Mesenchymal stem cell (in vitro differentiated cells and primary cell): ENCODE measurements at regions not wholly inside any gene's neighbourhood (a gene's known extent, or its start where the extent isn't known, plus 50 kb on each side); places are given as distances from the start of the nearest gene placed in this dataset.

Source experiments
- DNase-seq: peaks from one replicate; pipeline ENCODE4 v3.0.0-alpha.2; 2013
- H2AFZ ChIP-seq: one replicate; pipeline ENCODE4 v1.6.1; 2013; ENCODE audit warnings: low read depth, mild to moderate bottlenecking, control low read depth, inconsistent platforms, low read length, moderate library complexity
- H2AK5ac ChIP-seq: 2 replicates; pipeline ENCODE4 v1.6.1; 2013; ENCODE audit warnings: low read length, moderate library complexity, mild to moderate bottlenecking, inconsistent platforms; ENCODE audit not compliant: severe bottlenecking
- H2BK120ac ChIP-seq: one replicate; pipeline ENCODE4 v1.6.1; 2013; ENCODE audit warnings: low read depth, mild to moderate bottlenecking, inconsistent platforms, low read length, moderate library complexity
- H2BK12ac ChIP-seq, 2 experiments: one replicate each; pipeline ENCODE4 v1.6.1; 2013; ENCODE audit warnings: inconsistent platforms in 2 of 2, low read length in 2 of 2, mild to moderate bottlenecking in 2 of 2, moderate library complexity in 2 of 2, control low read depth in 1 of 2
- H2BK15ac ChIP-seq: one replicate; pipeline ENCODE4 v1.6.1; 2013; ENCODE audit warnings: mild to moderate bottlenecking, low read depth, inconsistent platforms; ENCODE audit not compliant: poor library complexity, severe bottlenecking
- H2BK5ac ChIP-seq: 2 replicates; pipeline ENCODE4 v1.6.1; 2013; ENCODE audit warnings: low read depth, mild to moderate bottlenecking, low read length, control low read depth, inconsistent platforms; ENCODE audit not compliant: poor library complexity, severe bottlenecking
- H3K14ac ChIP-seq, 2 experiments: one replicate each; pipeline ENCODE4 v1.6.1; 2013; ENCODE audit warnings: inconsistent platforms in 2 of 2, low read length in 2 of 2, control low read depth in 1 of 2, mild to moderate bottlenecking in 1 of 2, moderate library complexity in 1 of 2
- H3K18ac ChIP-seq, 2 experiments: one replicate each; pipeline ENCODE4 v1.6.1; 2013; ENCODE audit warnings: inconsistent platforms in 2 of 2, low read length in 2 of 2, control low read depth in 1 of 2, low read depth in 1 of 2, mild to moderate bottlenecking in 1 of 2
- H3K23ac ChIP-seq, 2 experiments: one replicate each; pipeline ENCODE4 v1.6.1; 2013; ENCODE audit warnings: inconsistent platforms in 2 of 2, low read length in 2 of 2, mild to moderate bottlenecking in 2 of 2, moderate library complexity in 2 of 2, control low read depth in 1 of 2
- H3K27ac ChIP-seq: 2 replicates; pipeline ENCODE4 v1.5.1; 2013; ENCODE audit warnings: mild to moderate bottlenecking, moderate library complexity, low read length, control low read depth, inconsistent platforms; ENCODE audit not compliant: poor library complexity, severe bottlenecking
- H3K27me3 ChIP-seq, 2 experiments: 2 replicates each; pipeline versions ENCODE4 v1.6.1 to v1.7.0; 2013; ENCODE audit warnings: low read length in 2 of 2, mild to moderate bottlenecking in 2 of 2, moderate library complexity in 2 of 2, control low read depth in 1 of 2, inconsistent platforms in 1 of 2; ENCODE audit not compliant: control insufficient read depth in 1 of 2, insufficient read depth in 1 of 2
- H3K36me3 ChIP-seq, 2 experiments: 2 replicates each; pipeline versions ENCODE4 v1.6.1 to v1.7.0; 2013; ENCODE audit warnings: low read length in 2 of 2, control low read depth in 1 of 2, inconsistent platforms in 1 of 2, low read depth in 1 of 2, mild to moderate bottlenecking in 1 of 2; ENCODE audit not compliant: insufficient read depth in 2 of 2, control insufficient read depth in 1 of 2
- H3K4ac ChIP-seq, 2 experiments: one replicate each; pipeline ENCODE4 v1.6.1; 2013; ENCODE audit warnings: inconsistent platforms in 2 of 2, low read length in 2 of 2, mild to moderate bottlenecking in 2 of 2, moderate library complexity in 2 of 2, control low read depth in 1 of 2, low read depth in 1 of 2
- H3K4me1 ChIP-seq: 2 replicates; pipeline ENCODE4 v1.6.1; 2013; ENCODE audit warnings: low read depth, low read length, control low read depth; ENCODE audit not compliant: control insufficient read depth, insufficient read depth
- H3K4me2 ChIP-seq: 2 replicates; pipeline ENCODE4 v1.6.1; 2013; ENCODE audit warnings: low read length, mild to moderate bottlenecking, inconsistent platforms; ENCODE audit not compliant: poor library complexity, severe bottlenecking
- H3K4me3 ChIP-seq, 2 experiments: 2 replicates each; pipeline versions ENCODE4 v1.5.1 to v1.7.0; 2013; ENCODE audit warnings: low read length in 2 of 2, mild to moderate bottlenecking in 2 of 2, control low read depth in 1 of 2, low read depth in 1 of 2; ENCODE audit not compliant: insufficient read depth in 1 of 2
- H3K79me1 ChIP-seq: replicated peaks from 2 replicates; pipeline ENCODE4 v1.6.1; 2013; ENCODE audit warnings: mild to moderate bottlenecking, control low read depth, low read length, inconsistent platforms; ENCODE audit not compliant: poor library complexity, severe bottlenecking
- H3K9ac ChIP-seq: 2 replicates; pipeline ENCODE4 v1.7.0; 2013; ENCODE audit warnings: mild to moderate bottlenecking, low read length, moderate library complexity
- H3K9me3 ChIP-seq: 2 replicates; pipeline ENCODE4 v1.7.0; 2013; ENCODE audit warnings: mild to moderate bottlenecking, low read length; ENCODE audit not compliant: control insufficient read depth
- H4K8ac ChIP-seq: one replicate; pipeline ENCODE4 v1.6.1; 2013; ENCODE audit warnings: inconsistent platforms, mild to moderate bottlenecking, low read length, moderate library complexity
- H4K91ac ChIP-seq: one replicate; pipeline ENCODE4 v1.6.1; 2013; ENCODE audit warnings: mild to moderate bottlenecking, low read length, inconsistent platforms
- WGBS: methylation state at CpG from one replicate; pipeline ENCODE4 v1.1.7; 2013; ENCODE audit warnings: mixed read lengths; 5-methylcytosine and 5-hydroxymethylcytosine counted together

DNA sequence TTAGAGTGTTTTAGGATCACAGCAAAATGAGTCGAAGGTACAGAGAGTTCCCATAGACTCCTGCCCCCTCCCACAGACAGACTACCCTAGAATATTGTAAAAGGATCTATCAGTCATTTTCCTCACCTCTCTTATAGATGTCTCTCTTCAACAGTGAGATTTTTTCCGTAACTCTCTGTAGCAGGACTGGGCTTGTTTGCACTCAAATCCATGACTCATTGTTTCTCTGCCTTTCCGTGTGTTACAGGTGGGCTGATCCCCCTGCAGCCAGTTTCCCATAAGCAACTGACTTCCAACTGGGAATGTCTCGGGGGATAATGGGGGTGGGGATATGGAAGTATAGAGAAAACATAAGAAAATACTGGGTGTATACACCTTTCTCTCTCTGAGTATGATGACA lies 921.0 kb downstream of the GATA3 start:
- Histone ChIP-seq H3K9me3 (no peaks in the 10 kb centered on the region), H3K4ac (no peak overlapping the region), H3K27ac (no peak overlapping the region), H2AFZ (no peak overlapping the region), H2BK12ac (no peak overlapping the region), H2BK120ac (no peak overlapping the region), H2BK15ac (no peak overlapping the region), H3K4me1 (no peaks in the 10 kb centered on the region), H3K18ac (no peak overlapping the region), H3K4me3 (no peak overlapping the region), H2BK5ac (no peak overlapping the region), H2AK5ac (no peak overlapping the region), H3K36me3 (no peaks in the 10 kb centered on the region), H4K8ac (no peak overlapping the region), H4K91ac (no peak overlapping the region), H3K9ac (no peak overlapping the region), H3K14ac (no peak overlapping the region), H3K23ac (no peak overlapping the region), H3K79me1 (no peaks in the 10 kb centered on the region), H3K27me3 (no peaks in the 10 kb centered on the region), H3K4me2 (no peak overlapping the region)
- WGBS: 66% methylated on average over 4 of the region's 4 CpGs
- no peak for DNase-seq

- no peak overlapping the region for H3K4ac ChIP-seq
- H3K79me1 ChIP-seq: no peaks in the 10 kb centered on the region
- H4K8ac ChIP-seq: no peak overlapping the region
- no CpG with 5 or more reads among the region's 3 CpGs for WGBS
- no peak overlapping the region for H2BK120ac ChIP-seq
- no peak overlapping the region for H3K4me3 ChIP-seq
- no peak overlapping the region for H2BK15ac ChIP-seq
- H3K4me1 ChIP-seq: no peaks in the 10 kb centered on the region
- H3K27ac ChIP-seq: no peak overlapping the region
- H2AFZ ChIP-seq: no peak overlapping the region
- no peaks in the 10 kb centered on the region for H3K27me3 ChIP-seq
- no peaks in the 10 kb centered on the region for H3K36me3 ChIP-seq
- no peak overlapping the region for H2AK5ac ChIP-seq
- H3K9me3 ChIP-seq: peaks cover under 1% of the 10 kb centered on the region
- no peak overlapping the region for H3K9ac ChIP-seq
- DNase-seq: no peak
- H3K23ac ChIP-seq: no peak overlapping the region
- H3K14ac ChIP-seq: no peak overlapping the region
- H2BK5ac ChIP-seq: no peak overlapping the region
- H3K18ac ChIP-seq: no peak overlapping the region
- H3K4me2 ChIP-seq: no peak overlapping the region
- H2BK12ac ChIP-seq: no peak overlapping the region
- H4K91ac ChIP-seq: no peak overlapping the region
Observed at GRCh38 chr10:8978100-8978499, 923.6 kb downstream of the GATA3 start.

- no peak overlapping the region for H3K14ac ChIP-seq
- peaks cover 2% of the 10 kb centered on the region for H3K9me3 ChIP-seq
- WGBS: 80% methylated on average over 2 of the region's 4 CpGs
- no peak overlapping the region for H3K4me2 ChIP-seq
- no peak overlapping the region for H3K4ac ChIP-seq
- H2BK120ac ChIP-seq: no peak overlapping the region
- H3K4me3 ChIP-seq: no peak overlapping the region
- no peak overlapping the region for H2BK5ac ChIP-seq
- no peak overlapping the region for H3K18ac ChIP-seq
- H4K8ac ChIP-seq: no peak overlapping the region
- no peaks in the 10 kb centered on the region for H3K27me3 ChIP-seq
- no peak overlapping the region for H2AFZ ChIP-seq
- no peaks in the 10 kb centered on the region for H3K79me1 ChIP-seq
- H4K91ac ChIP-seq: no peak overlapping the region
- no peak overlapping the region for H2BK12ac ChIP-seq
- H3K9ac ChIP-seq: no peak overlapping the region
- no peak overlapping the region for H2AK5ac ChIP-seq
- DNase-seq: no peak
- H3K36me3 ChIP-seq: no peaks in the 10 kb centered on the region
- no peaks in the 10 kb centered on the region for H3K4me1 ChIP-seq
- no peak overlapping the region for H3K23ac ChIP-seq
- no peak overlapping the region for H3K27ac ChIP-seq
- no peak overlapping the region for H2BK15ac ChIP-seq
Observed at GRCh38 chr10:8979976-8980375, 925.5 kb downstream of the GATA3 start.

DNA sequence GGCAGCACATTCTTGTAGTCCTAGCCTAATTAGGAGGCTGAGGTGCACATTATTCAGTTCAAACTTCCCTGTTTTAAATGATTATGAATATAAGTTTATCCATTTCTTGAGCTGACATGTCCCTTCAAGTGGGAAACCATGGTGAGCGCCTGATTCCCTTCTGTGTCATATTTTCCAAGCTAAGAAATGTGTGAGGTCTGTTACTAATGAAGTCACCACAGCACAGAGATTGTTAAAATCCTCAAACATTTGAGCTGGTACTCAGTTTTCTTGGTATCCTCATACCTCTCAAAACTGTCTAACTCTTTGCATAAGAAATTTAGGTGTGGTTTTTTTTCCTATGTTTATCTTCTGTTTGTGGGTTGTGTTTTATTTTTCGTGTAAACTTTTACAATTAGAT lies 926.8 kb downstream of the GATA3 start:
- no peaks in the 10 kb centered on the region for H3K27me3 ChIP-seq
- no peak overlapping the region for H2BK120ac ChIP-seq
- no peak overlapping the region for H4K8ac ChIP-seq
- no peak overlapping the region for H3K27ac ChIP-seq
- no peaks in the 10 kb centered on the region for H3K79me1 ChIP-seq
- H3K9me3 ChIP-seq: peaks cover 2% of the 10 kb centered on the region
- H2BK5ac ChIP-seq: no peak overlapping the region
- WGBS: 89% methylated on average over 1 of the region's 2 CpGs
- no peak overlapping the region for H2BK15ac ChIP-seq
- H2AFZ ChIP-seq: no peak overlapping the region
- no peak overlapping the region for H3K14ac ChIP-seq
- H3K23ac ChIP-seq: no peak overlapping the region
- no peak overlapping the region for H3K4me2 ChIP-seq
- no peaks in the 10 kb centered on the region for H3K4me1 ChIP-seq
- no peak overlapping the region for H3K4me3 ChIP-seq
- H2BK12ac ChIP-seq: no peak overlapping the region
- no peak overlapping the region for H3K4ac ChIP-seq
- no peak overlapping the region for H3K18ac ChIP-seq
- no peak overlapping the region for H3K9ac ChIP-seq
- DNase-seq: no peak
- H4K91ac ChIP-seq: no peak overlapping the region
- H2AK5ac ChIP-seq: no peak overlapping the region
- no peaks in the 10 kb centered on the region for H3K36me3 ChIP-seq
